ENCODE measurements at regions not wholly inside any gene's neighbourhood (a gene's known extent, or its start where the extent isn't known, plus 50 kb on each side); places are given as distances from the start of the nearest gene placed in this dataset.

- Histone ChIP-seq H3K4me1 (ENCODE audit: control insufficient read depth, insufficient read depth, low read length) (no peaks in the 10 kb centered on the region), H3K36me3 (ENCODE audit: control insufficient read depth in 2 of 2, insufficient read depth in 1 of 2, low read length in 2 of 2) (no peaks in the 10 kb centered on the region), H3K27ac (ENCODE audit: extremely low read depth, low read depth, low read length) (no peak overlapping the region), H3K9me3 (ENCODE audit: control insufficient read depth, insufficient read depth, low read depth, low read length) (no peaks in the 10 kb centered on the region), H3K4me3 (ENCODE audit: low read depth, low read length) (no peak overlapping the region)
- POLR2A ChIA-PET = no interaction called here
- TF ChIP-seq ZNF366 (tag by site-specific recombination; conservative IDR thresholded peaks at IDR 0.05) = no peak
- TF ChIP-seq ZNF518A (tag by site-specific recombination; conservative IDR thresholded peaks at IDR 0.05; ENCODE audit: low read depth) = no peak
- TF ChIP-seq ZNF610 (tag by site-specific recombination; IDR thresholded peaks at IDR 0.05; ENCODE audit: borderline replicate concordance) = no peak
- TF ChIP-seq REST (tag by site-specific recombination; IDR thresholded peaks at IDR 0.05) = no peak
- no peak for TF ChIP-seq ZNF335 (tag by site-specific recombination; conservative IDR thresholded peaks at IDR 0.05)
- no peak for TF ChIP-seq ZNF423 (tag by site-specific recombination; IDR thresholded peaks at IDR 0.05)
- TF ChIP-seq FEZF1 (tag by site-specific recombination; IDR thresholded peaks at IDR 0.05) = no peak
- TF ChIP-seq RBAK (tag by site-specific recombination; IDR thresholded peaks at IDR 0.05) = no peak
- TF ChIP-seq ZNF239 (tag by site-specific recombination; IDR thresholded peaks at IDR 0.05) = no peak
- TF ChIP-seq ZNF585B (tag by site-specific recombination; IDR thresholded peaks at IDR 0.05) = no peak
- no peak for TF ChIP-seq ZNF785 (tag by site-specific recombination; IDR thresholded peaks at IDR 0.05)
- TF ChIP-seq BCL11B (tag by site-specific recombination; IDR thresholded peaks at IDR 0.05; ENCODE audit: low read depth) = no peak
- no peak for TF ChIP-seq OVOL3 (tag by site-specific recombination; IDR thresholded peaks at IDR 0.05)
- no peak for TF ChIP-seq ZNF132 (tag by site-specific recombination; IDR thresholded peaks at IDR 0.05; ENCODE audit: borderline replicate concordance)
- no peak for TF ChIP-seq ZNF544 (tag by site-specific recombination; IDR thresholded peaks at IDR 0.05)
- TF ChIP-seq ZNF202 (tag by site-specific recombination; IDR thresholded peaks at IDR 0.05; ENCODE audit: borderline replicate concordance) = no peak
- no peak for TF ChIP-seq ZNF658 (tag by site-specific recombination; IDR thresholded peaks at IDR 0.05)
- TF ChIP-seq ZNF114 (tag by site-specific recombination; IDR thresholded peaks at IDR 0.05) = no peak
- no peak for TF ChIP-seq ZNF48 (tag by site-specific recombination; IDR thresholded peaks at IDR 0.05)
- TF ChIP-seq GLIS1 (tag by site-specific recombination; IDR thresholded peaks at IDR 0.05) = no peak
- CTCF ChIA-PET = interaction anchor here (0.7 to 0.9 kb wide), 2 partner anchors 13 to 1832 kb away, joined by 3 to 4 read pairs; no protein-coding TSS in a partner anchor
These were observed 636.2 kb upstream of the LRRN3 start for GRCh38 chr7:110454713-110455112.
